ENCODE measurements at regions not wholly inside any gene's neighbourhood (a gene's known extent, or its start where the extent isn't known, plus 50 kb on each side); places are given as distances from the start of the nearest gene placed in this dataset.
A peak's percentile ranks its signal among the peaks of the same experiment; 100 is the strongest.

- CTCF ChIA-PET = interaction anchor here (0.9 to 1.8 kb wide), 3 partner anchors 38 to 195 kb away, joined by 3 to 7 read pairs (median 5); no protein-coding TSS in a partner anchor
- Mint-ChIP-seq H3K27me3 (peaks cover 7% of the 10 kb centered on the region), H3K36me3 (ENCODE audit: low read depth) (peaks cover 55% of the 10 kb centered on the region), H3K4me3 (peak overlapping the region; percentile 89), H3K9me3 (no peaks in the 10 kb centered on the region), H3K4me1 (ENCODE audit: low read depth) (peaks cover 72% of the 10 kb centered on the region), H3K27ac (peak overlapping the region; percentile 100)
- POLR2A ChIA-PET = interaction anchor here (0.8 to 5.2 kb wide), 18 partner anchors 18 to 220 kb away, joined by 3 to 61 read pairs (median 4); partner anchors contain the start of gene MKLN1
- Histone ChIP-seq H3K27ac (ENCODE audit: low read depth in 1 of 2, low read length in 2 of 2) (peak overlapping the region; percentile 96 to 98), H3K27me3 (ENCODE audit: control insufficient read depth in 1 of 2, insufficient read depth in 2 of 2, low read length in 2 of 2) (no peaks in the 10 kb centered on the region), H3K4me3 (ENCODE audit: low read length) (peak overlapping the region; percentile 97), H3K4me1 (ENCODE audit: insufficient read depth, low read length) (peaks cover 56% of the 10 kb centered on the region), H3K36me3 (ENCODE audit: insufficient read depth, low read length) (peaks cover 19% of the 10 kb centered on the region), H3K9me3 (ENCODE audit: control insufficient read depth in 1 of 2, insufficient read depth in 1 of 2, low read length in 2 of 2) (no peaks in the 10 kb centered on the region)
- intact Hi-C loops (cut with DNase I, micrococcal nuclease) = loop anchor here (1.0 to 10.0 kb wide), 9 partner anchors 35 to 315 kb away; partner anchors contain the start of gene MKLN1 (in 1 of the 2)
- peak in 13 of 14 experiments; percentile 54 to 94 (median 67) for DNase-seq
- TF ChIP-seq CTCF (IDR thresholded peaks at IDR 0.05) = peak; percentile 33
- peak; percentile 21 for ATAC-seq (ENCODE audit: poor library complexity)
Observed at GRCh38 chr7:131107337-131108211, 220.1 kb upstream of the MKLN1 start.

- Histone ChIP-seq H3K27me3 (ENCODE audit: control insufficient read depth in 1 of 2, insufficient read depth in 2 of 2, low read length in 2 of 2) (no peaks in the 10 kb centered on the region), H3K36me3 (ENCODE audit: insufficient read depth, low read length) (peaks cover 18% of the 10 kb centered on the region), H3K27ac (ENCODE audit: low read depth in 1 of 2, low read length in 2 of 2) (peak overlapping the region; percentile 96 to 98), H3K4me3 (ENCODE audit: low read length) (peak overlapping the region; percentile 97), H3K4me1 (ENCODE audit: insufficient read depth, low read length) (peaks cover 48% of the 10 kb centered on the region), H3K9me3 (ENCODE audit: control insufficient read depth in 1 of 2, insufficient read depth in 1 of 2, low read length in 2 of 2) (no peaks in the 10 kb centered on the region)
- ChIA-PET POLR2A (interaction anchor here (0.5 to 5.2 kb wide), 16 partner anchors 19 to 233 kb away, joined by 3 to 41 read pairs (median 7); partner anchors contain the start of gene MKLN1), CTCF (interaction anchor here (0.5 to 1.6 kb wide), 4 partner anchors 22 to 219 kb away, joined by 3 to 10 read pairs (median 4); partner anchors contain the start of gene MKLN1)
- ATAC-seq (ENCODE audit: poor library complexity) (peak; percentile 19), DNase-seq (peak in 8 of 14 experiments; percentile 17 to 92 (median 54))
- Mint-ChIP-seq H3K36me3 (ENCODE audit: low read depth) (peaks cover 52% of the 10 kb centered on the region), H3K9me3 (no peaks in the 10 kb centered on the region), H3K4me1 (ENCODE audit: low read depth) (peaks cover 65% of the 10 kb centered on the region), H3K4me3 (peak overlapping the region; percentile 89), H3K27me3 (peaks cover 7% of the 10 kb centered on the region), H3K27ac (peak overlapping the region; percentile 100)
- TF ChIP-seq CTCF (IDR thresholded peaks at IDR 0.05) = no peak
- intact Hi-C loops (cut with DNase I, micrococcal nuclease) = loop anchor here (1.0 to 10.0 kb wide), 8 partner anchors 36 to 314 kb away; no protein-coding TSS in a partner anchor
Observed at GRCh38 chr7:131108212-131108940, 219.3 kb upstream of the MKLN1 start.
